ENCODE measurements at regions not wholly inside any gene's neighbourhood (a gene's known extent, or its start where the extent isn't known, plus 50 kb on each side); places are given as distances from the start of the nearest gene placed in this dataset.

DNA sequence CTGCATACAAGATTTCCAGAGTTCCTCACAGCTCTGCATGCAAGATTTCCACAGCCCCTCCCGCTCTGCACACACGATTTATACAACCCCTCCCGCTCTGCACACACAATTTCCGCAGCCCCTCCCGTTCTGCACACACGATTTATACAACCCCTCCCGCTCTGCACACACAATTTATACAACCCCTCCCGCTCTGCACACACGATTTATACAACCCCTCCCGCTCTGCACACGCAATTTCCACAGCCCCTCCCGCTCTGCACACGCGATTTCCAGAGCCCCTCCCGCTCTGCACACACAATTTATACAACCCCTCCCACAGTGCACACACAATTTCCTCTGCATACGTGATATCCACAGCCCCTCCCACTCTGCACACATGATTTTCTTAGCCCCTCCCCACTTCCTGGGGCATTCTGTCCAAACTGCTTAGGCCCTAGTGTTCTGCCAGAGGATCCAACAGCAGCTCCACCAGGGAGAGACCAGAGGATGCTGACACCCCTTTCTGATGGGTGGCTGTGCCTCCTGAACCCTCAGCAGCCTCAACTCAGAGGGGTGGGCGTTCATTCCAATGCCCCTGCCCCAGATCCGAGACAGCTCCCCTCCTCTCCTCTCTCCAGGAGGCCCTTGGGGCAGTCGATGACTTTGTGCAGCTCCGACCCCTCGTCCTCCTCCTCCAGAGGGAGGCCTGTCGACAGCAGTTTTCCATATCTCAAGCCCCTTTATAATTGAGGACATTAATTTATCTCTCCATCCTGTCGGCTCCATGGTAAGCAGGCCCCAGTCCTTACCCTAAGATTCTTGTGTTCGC is 671.7 kb downstream of the BRD1 start:
- TF ChIP-seq CTCF (IDR thresholded peaks at IDR 0.05), result no peak
- no peak for TF ChIP-seq EZH2 (IDR thresholded peaks at IDR 0.05; ENCODE audit: borderline replicate concordance, insufficient read depth, low read depth, low read length, poor library complexity, severe bottlenecking)
